ENCODE measurements at regions not wholly inside any gene's neighbourhood (a gene's known extent, or its start where the extent isn't known, plus 50 kb on each side); places are given as distances from the start of the nearest gene placed in this dataset.

GRCh38 chr11:131288521-131289091 lies 81.8 kb upstream of the NTM start (continued):
- TF ChIP-seq PRDM10 (tag by site-specific recombination; IDR thresholded peaks at IDR 0.05) (no peak), PBX3 (CRISPR knock-in tag; IDR thresholded peaks at IDR 0.05) (no peak), ZNF843 (tag by site-specific recombination; IDR thresholded peaks at IDR 0.05) (no peak), ZNF426 (tag by site-specific recombination; IDR thresholded peaks at IDR 0.05) (no peak), ZNF792 (tag by site-specific recombination; IDR thresholded peaks at IDR 0.05) (no peak), ZNF335 (tag by site-specific recombination; conservative IDR thresholded peaks at IDR 0.05) (no peak)

- POLR2A ChIA-PET = no interaction called here
Measured at GRCh38 chr11:131290185-131290584, 80.2 kb upstream of the NTM start.

More at GRCh38 chr11:131290185-131290584, 80.2 kb upstream of the NTM start:
- Histone ChIP-seq H3K4me3 (ENCODE audit: low read depth, low read length) (no peak overlapping the region), H3K36me3 (ENCODE audit: control insufficient read depth in 2 of 2, insufficient read depth in 1 of 2, low read length in 2 of 2) (no peaks in the 10 kb centered on the region), H3K4me1 (ENCODE audit: control insufficient read depth, insufficient read depth, low read length) (no peaks in the 10 kb centered on the region), H3K27ac (ENCODE audit: extremely low read depth, low read depth, low read length) (no peak overlapping the region), H3K9me3 (ENCODE audit: control insufficient read depth, insufficient read depth, low read depth, low read length) (no peaks in the 10 kb centered on the region)
- TF ChIP-seq ZNF610 (tag by site-specific recombination; IDR thresholded peaks at IDR 0.05; ENCODE audit: borderline replicate concordance) (no peak), ZBTB20 (tag by site-specific recombination; IDR thresholded peaks at IDR 0.05) (no peak), HOXD13 (CRISPR knock-in tag; IDR thresholded peaks at IDR 0.05; ENCODE audit: borderline replicate concordance) (no peak), ZNF600 (tag by site-specific recombination; IDR thresholded peaks at IDR 0.05) (no peak), TCF7L2 (IDR thresholded peaks at IDR 0.05; ENCODE audit: borderline replicate concordance, low read depth, low read length) (no peak), ZNF280D (tag by site-specific recombination; IDR thresholded peaks at IDR 0.05) (no peak), ZSCAN5A (tag by site-specific recombination; IDR thresholded peaks at IDR 0.05) (no peak), CTCF (tag by site-specific recombination; IDR thresholded peaks at IDR 0.05) (no peak), RBAK (tag by site-specific recombination; IDR thresholded peaks at IDR 0.05) (no peak), ZSCAN23 (tag by site-specific recombination; IDR thresholded peaks at IDR 0.05) (no peak), ZNF585B (tag by site-specific recombination; IDR thresholded peaks at IDR 0.05) (no peak), ZBTB6 (tag by site-specific recombination; IDR thresholded peaks at IDR 0.05) (no peak), ZNF37A (tag by site-specific recombination; IDR thresholded peaks at IDR 0.05) (no peak), ZNF2 (tag by site-specific recombination; IDR thresholded peaks at IDR 0.05) (no peak), ZNF596 (tag by site-specific recombination; IDR thresholded peaks at IDR 0.05) (no peak)
- CTCF ChIA-PET = no interaction called here

Measured in HEK293 (cell line).